IMR-90 (cell line): ENCODE measurements at regions not wholly inside any gene's neighbourhood (a gene's known extent, or its start where the extent isn't known, plus 50 kb on each side); places are given as distances from the start of the nearest gene placed in this dataset.

Experiments
- CEBPB ChIP-seq: IDR thresholded peaks from 2 replicates; pipeline ENCODE4 v1.6.1; 2012; ENCODE audit warnings: low read depth, low read length, improper control_type of control experiment
- CTCF ChIP-seq: conservative IDR thresholded peaks from 2 replicates; pipeline ENCODE4 v1.5.1; 2012; ENCODE audit warnings: mild to moderate bottlenecking, low read depth, low read length, improper control_type of control experiment
- FOS ChIP-seq: fragments of 150-350 bp; IDR thresholded peaks from 2 replicates; pipeline ENCODE4 v1.6.1; 2016; ENCODE audit warnings: low read depth, low read length
- POLR2A ChIP-seq: IDR thresholded peaks from 2 replicates; pipeline ENCODE4 v1.6.1; 2012; ENCODE audit warnings: mild to moderate bottlenecking, low read depth, low read length
- RAD21 ChIP-seq: IDR thresholded peaks from 2 replicates; pipeline ENCODE4 v1.6.1; 2012; ENCODE audit warnings: low read length, improper control_type of control experiment
- RCOR1 ChIP-seq: IDR thresholded peaks from 2 replicates; pipeline ENCODE4 v1.6.1; 2012; ENCODE audit warnings: mild to moderate bottlenecking, low read length, improper control_type of control experiment; ENCODE audit not compliant: insufficient replicate concordance
- RFX5 ChIP-seq: IDR thresholded peaks from 2 replicates; pipeline ENCODE4 v1.8.0; 2012; ENCODE audit warnings: low read depth, mild to moderate bottlenecking, low read length, moderate library complexity

DNA sequence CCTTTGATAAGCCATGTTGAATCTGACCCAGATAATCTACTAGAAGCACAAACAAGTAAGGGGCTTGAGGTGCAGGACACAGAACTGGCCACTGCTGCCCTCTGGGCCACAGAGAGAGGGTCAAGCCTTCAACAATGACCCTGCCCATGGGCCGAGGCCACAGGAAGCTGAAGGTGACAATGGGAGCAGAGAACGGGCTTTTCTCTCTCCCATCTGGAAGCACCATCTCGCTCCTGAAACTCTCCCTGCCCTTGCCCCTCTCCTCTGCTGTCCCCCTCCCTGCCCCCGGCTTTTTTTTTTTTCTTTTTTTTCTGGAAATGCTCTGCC lies 133.1 kb upstream of the DUSP10 start:
- TF ChIP-seq CTCF (no peak), POLR2A (no peak), RFX5 (no peak), RAD21 (no peak), FOS (no peak), RCOR1 (no peak), CEBPB (no peak)
